WTC11 (cell line): ENCODE measurements at regions not wholly inside any gene's neighbourhood (a gene's known extent, or its start where the extent isn't known, plus 50 kb on each side); places are given as distances from the start of the nearest gene placed in this dataset.

Experiments
- ATAC-seq: fragments of 200-7000 bp; cut with Tn5 transposase; 2 replicates; pipeline ENCODE4 v1.10.0; 2021; ENCODE audit warnings: mild to moderate bottlenecking, moderate library complexity
- CTCF ChIA-PET: fragments of 300-600 bp; sonication (Branson Sonifier 250); formaldehyde crosslinking; loops from one replicate; lab custom pipeline; 2021; ENCODE audit warnings: antibody characterized with exemption; lab: Charles Lee
- POLR2A ChIA-PET: fragments of 350-600 bp; sonication (Branson Sonifier 250); formaldehyde crosslinking; loops from one replicate; lab custom pipeline; 2021; ENCODE audit warnings: antibody characterized with exemption; lab: Charles Lee
- DNase-seq: peaks from one replicate; pipeline ENCODE4 v3.0.0; 2021; ENCODE audit warnings: low spot score
- H3K27ac Mint-ChIP-seq: 2 replicates; pipeline ENCODE4 v1.8.0; 2021; ENCODE audit warnings: mixed read lengths
- H3K27me3 Mint-ChIP-seq: 2 replicates; pipeline ENCODE4 v1.8.0; 2021; ENCODE audit warnings: low read depth, mild to moderate bottlenecking, moderate library complexity, mixed read lengths
- H3K36me3 Mint-ChIP-seq: 2 replicates; pipeline ENCODE4 v1.8.0; 2021; ENCODE audit warnings: mixed read lengths
- H3K4me1 Mint-ChIP-seq: 2 replicates; pipeline ENCODE4 v1.8.0; 2022; ENCODE audit warnings: mixed read lengths
- H3K4me3 Mint-ChIP-seq: 2 replicates; pipeline ENCODE4 v1.8.0; 2021; ENCODE audit warnings: mild to moderate bottlenecking, moderate library complexity, mixed read lengths
- H3K9me3 Mint-ChIP-seq: 2 replicates; pipeline ENCODE4 v1.8.0; 2021; ENCODE audit warnings: mixed read lengths
- ATF2 ChIP-seq: sonication (generic); formaldehyde crosslinking; IDR thresholded peaks from 2 replicates; pipeline ENCODE4 v1.8.1; 2022; ENCODE audit warnings: low read depth, missing genetic modification reagents, borderline replicate concordance
- RELA ChIP-seq: sonication (generic); formaldehyde crosslinking; IDR thresholded peaks from 2 replicates; pipeline ENCODE4 v1.8.1; 2022; ENCODE audit warnings: missing genetic modification reagents, mild to moderate bottlenecking, borderline replicate concordance
- SMAD4 ChIP-seq: sonication (generic); formaldehyde crosslinking; IDR thresholded peaks from 2 replicates; pipeline ENCODE4 v1.8.0; 2022; ENCODE audit warnings: mild to moderate bottlenecking, missing genetic modification reagents
- SP1 ChIP-seq: sonication (generic); formaldehyde crosslinking; conservative IDR thresholded peaks from 2 replicates; pipeline ENCODE4 v1.8.1; 2022; ENCODE audit warnings: missing genetic modification reagents
- ZBTB21 ChIP-seq: sonication (generic); formaldehyde crosslinking; IDR thresholded peaks from 2 replicates; pipeline ENCODE4 v1.8.1; 2023; ENCODE audit warnings: mild to moderate bottlenecking, missing genetic modification reagents, borderline replicate concordance
- ZNF121 ChIP-seq: sonication (generic); formaldehyde crosslinking; IDR thresholded peaks from 2 replicates; pipeline ENCODE4 v1.8.0; 2023; ENCODE audit warnings: missing genetic modification reagents
- ZNF138 ChIP-seq: sonication (generic); formaldehyde crosslinking; conservative IDR thresholded peaks from 2 replicates; pipeline ENCODE4 v1.8.1; 2022; ENCODE audit warnings: mild to moderate bottlenecking, moderate library complexity, missing genetic modification reagents
- TF ChIP-seq, protein P1 (sequence below): sonication (generic); formaldehyde crosslinking; IDR thresholded peaks from 2 replicates; pipeline ENCODE4 v1.8.1; 2023; ENCODE audit warnings: mild to moderate bottlenecking, missing genetic modification reagents, borderline replicate concordance
- TF ChIP-seq, protein P2 (sequence below): fragments of 250-450 bp; sonication (Bioruptor Pico); IDR thresholded peaks from 2 replicates; pipeline ENCODE4 v1.9.0; 2021; ENCODE audit warnings: moderate library complexity, mild to moderate bottlenecking, inconsistent platforms, borderline replicate concordance
- TF ChIP-seq, protein P3 (sequence below): fragments of 250-450 bp; sonication (Bioruptor Pico); IDR thresholded peaks from 2 replicates; pipeline ENCODE4 v1.9.0; 2021; ENCODE audit warnings: mild to moderate bottlenecking
- TF ChIP-seq, protein P4 (sequence below): fragments of 250-450 bp; sonication (Bioruptor Pico); IDR thresholded peaks from 2 replicates; pipeline ENCODE4 v1.9.0; 2021; ENCODE audit warnings: mild to moderate bottlenecking, borderline replicate concordance

- TF ChIP-seq, protein P1, sequence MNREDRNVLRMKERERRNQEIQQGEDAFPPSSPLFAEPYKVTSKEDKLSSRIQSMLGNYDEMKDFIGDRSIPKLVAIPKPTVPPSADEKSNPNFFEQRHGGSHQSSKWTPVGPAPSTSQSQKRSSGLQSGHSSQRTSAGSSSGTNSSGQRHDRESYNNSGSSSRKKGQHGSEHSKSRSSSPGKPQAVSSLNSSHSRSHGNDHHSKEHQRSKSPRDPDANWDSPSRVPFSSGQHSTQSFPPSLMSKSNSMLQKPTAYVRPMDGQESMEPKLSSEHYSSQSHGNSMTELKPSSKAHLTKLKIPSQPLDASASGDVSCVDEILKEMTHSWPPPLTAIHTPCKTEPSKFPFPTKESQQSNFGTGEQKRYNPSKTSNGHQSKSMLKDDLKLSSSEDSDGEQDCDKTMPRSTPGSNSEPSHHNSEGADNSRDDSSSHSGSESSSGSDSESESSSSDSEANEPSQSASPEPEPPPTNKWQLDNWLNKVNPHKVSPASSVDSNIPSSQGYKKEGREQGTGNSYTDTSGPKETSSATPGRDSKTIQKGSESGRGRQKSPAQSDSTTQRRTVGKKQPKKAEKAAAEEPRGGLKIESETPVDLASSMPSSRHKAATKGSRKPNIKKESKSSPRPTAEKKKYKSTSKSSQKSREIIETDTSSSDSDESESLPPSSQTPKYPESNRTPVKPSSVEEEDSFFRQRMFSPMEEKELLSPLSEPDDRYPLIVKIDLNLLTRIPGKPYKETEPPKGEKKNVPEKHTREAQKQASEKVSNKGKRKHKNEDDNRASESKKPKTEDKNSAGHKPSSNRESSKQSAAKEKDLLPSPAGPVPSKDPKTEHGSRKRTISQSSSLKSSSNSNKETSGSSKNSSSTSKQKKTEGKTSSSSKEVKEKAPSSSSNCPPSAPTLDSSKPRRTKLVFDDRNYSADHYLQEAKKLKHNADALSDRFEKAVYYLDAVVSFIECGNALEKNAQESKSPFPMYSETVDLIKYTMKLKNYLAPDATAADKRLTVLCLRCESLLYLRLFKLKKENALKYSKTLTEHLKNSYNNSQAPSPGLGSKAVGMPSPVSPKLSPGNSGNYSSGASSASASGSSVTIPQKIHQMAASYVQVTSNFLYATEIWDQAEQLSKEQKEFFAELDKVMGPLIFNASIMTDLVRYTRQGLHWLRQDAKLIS (CRISPR knock-in tag), result no peak
These were observed 75.0 kb downstream of the NR2F1 start (continued) for GRCh38 chr5:93658044-93658443.

DNA sequence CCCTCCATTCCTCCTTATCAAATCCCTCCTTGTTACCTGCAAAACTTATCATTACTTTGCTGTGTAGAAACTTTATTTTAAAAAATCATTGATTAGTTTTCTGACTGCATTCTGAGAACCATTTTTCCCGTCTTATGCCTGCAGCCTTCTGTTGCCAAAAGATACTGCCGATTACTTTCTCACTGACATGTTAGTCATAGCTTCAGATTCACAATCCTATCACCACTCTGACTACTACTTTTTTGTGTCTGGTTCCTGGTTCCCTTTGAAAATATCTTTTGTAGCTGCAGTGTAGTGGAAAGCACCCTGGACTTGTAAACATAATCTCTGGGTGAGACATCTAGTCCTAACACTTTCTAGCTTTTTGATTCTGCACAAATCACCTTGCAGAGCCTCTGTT lies 71.7 kb downstream of the NR2F1 start:
- no peaks in the 10 kb centered on the region for H3K9me3 Mint-ChIP-seq
- CTCF ChIA-PET, result no interaction called here
- H3K27ac Mint-ChIP-seq, result no peak overlapping the region
- no peaks in the 10 kb centered on the region for H3K27me3 Mint-ChIP-seq
- TF ChIP-seq, protein P2, sequence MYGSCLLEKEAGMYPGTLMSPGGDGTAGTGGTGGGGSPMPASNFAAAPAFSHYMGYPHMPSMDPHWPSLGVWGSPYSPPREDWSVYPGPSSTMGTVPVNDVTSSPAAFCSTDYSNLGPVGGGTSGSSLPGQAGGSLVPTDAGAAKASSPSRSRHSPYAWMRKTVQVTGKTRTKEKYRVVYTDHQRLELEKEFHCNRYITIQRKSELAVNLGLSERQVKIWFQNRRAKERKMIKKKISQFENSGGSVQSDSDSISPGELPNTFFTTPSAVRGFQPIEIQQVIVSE (CRISPR knock-in tag), result no peak
- TF ChIP-seq SMAD4 (CRISPR knock-in tag), result no peak
- no peak for TF ChIP-seq RELA
- TF ChIP-seq SP1 (CRISPR knock-in tag), result no peak
- TF ChIP-seq, protein P3, sequence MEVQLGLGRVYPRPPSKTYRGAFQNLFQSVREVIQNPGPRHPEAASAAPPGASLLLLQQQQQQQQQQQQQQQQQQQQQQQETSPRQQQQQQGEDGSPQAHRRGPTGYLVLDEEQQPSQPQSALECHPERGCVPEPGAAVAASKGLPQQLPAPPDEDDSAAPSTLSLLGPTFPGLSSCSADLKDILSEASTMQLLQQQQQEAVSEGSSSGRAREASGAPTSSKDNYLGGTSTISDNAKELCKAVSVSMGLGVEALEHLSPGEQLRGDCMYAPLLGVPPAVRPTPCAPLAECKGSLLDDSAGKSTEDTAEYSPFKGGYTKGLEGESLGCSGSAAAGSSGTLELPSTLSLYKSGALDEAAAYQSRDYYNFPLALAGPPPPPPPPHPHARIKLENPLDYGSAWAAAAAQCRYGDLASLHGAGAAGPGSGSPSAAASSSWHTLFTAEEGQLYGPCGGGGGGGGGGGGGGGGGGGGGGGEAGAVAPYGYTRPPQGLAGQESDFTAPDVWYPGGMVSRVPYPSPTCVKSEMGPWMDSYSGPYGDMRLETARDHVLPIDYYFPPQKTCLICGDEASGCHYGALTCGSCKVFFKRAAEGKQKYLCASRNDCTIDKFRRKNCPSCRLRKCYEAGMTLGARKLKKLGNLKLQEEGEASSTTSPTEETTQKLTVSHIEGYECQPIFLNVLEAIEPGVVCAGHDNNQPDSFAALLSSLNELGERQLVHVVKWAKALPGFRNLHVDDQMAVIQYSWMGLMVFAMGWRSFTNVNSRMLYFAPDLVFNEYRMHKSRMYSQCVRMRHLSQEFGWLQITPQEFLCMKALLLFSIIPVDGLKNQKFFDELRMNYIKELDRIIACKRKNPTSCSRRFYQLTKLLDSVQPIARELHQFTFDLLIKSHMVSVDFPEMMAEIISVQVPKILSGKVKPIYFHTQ (CRISPR knock-in tag), result no peak
- TF ChIP-seq, protein P4, sequence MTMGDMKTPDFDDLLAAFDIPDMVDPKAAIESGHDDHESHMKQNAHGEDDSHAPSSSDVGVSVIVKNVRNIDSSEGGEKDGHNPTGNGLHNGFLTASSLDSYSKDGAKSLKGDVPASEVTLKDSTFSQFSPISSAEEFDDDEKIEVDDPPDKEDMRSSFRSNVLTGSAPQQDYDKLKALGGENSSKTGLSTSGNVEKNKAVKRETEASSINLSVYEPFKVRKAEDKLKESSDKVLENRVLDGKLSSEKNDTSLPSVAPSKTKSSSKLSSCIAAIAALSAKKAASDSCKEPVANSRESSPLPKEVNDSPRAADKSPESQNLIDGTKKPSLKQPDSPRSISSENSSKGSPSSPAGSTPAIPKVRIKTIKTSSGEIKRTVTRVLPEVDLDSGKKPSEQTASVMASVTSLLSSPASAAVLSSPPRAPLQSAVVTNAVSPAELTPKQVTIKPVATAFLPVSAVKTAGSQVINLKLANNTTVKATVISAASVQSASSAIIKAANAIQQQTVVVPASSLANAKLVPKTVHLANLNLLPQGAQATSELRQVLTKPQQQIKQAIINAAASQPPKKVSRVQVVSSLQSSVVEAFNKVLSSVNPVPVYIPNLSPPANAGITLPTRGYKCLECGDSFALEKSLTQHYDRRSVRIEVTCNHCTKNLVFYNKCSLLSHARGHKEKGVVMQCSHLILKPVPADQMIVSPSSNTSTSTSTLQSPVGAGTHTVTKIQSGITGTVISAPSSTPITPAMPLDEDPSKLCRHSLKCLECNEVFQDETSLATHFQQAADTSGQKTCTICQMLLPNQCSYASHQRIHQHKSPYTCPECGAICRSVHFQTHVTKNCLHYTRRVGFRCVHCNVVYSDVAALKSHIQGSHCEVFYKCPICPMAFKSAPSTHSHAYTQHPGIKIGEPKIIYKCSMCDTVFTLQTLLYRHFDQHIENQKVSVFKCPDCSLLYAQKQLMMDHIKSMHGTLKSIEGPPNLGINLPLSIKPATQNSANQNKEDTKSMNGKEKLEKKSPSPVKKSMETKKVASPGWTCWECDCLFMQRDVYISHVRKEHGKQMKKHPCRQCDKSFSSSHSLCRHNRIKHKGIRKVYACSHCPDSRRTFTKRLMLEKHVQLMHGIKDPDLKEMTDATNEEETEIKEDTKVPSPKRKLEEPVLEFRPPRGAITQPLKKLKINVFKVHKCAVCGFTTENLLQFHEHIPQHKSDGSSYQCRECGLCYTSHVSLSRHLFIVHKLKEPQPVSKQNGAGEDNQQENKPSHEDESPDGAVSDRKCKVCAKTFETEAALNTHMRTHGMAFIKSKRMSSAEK (CRISPR knock-in tag), result no peak
- no peak for TF ChIP-seq ATF2 (CRISPR knock-in tag)
- TF ChIP-seq ZNF138 (CRISPR knock-in tag), result no peak
- no peak for TF ChIP-seq ZNF121
- TF ChIP-seq ZBTB21 (CRISPR knock-in tag), result no peak
- no peaks in the 10 kb centered on the region for H3K36me3 Mint-ChIP-seq
- POLR2A ChIA-PET, result no interaction called here
- no peak for ATAC-seq
- no peak overlapping the region for H3K4me3 Mint-ChIP-seq
- H3K4me1 Mint-ChIP-seq, result peaks cover 3% of the 10 kb centered on the region; the same call in 1 of the 2 replicates
- DNase-seq, result no peak
